Ammon's horn (tissue), 1 donor: ENCODE measurements at regions not wholly inside any gene's neighbourhood (a gene's known extent, or its start where the extent isn't known, plus 50 kb on each side); places are given as distances from the start of the nearest gene placed in this dataset.

ENCODE experiments used
- DNase-seq: peaks from one replicate; pipeline ENCODE4 v3.0.0-alpha.2; 2016; ENCODE audit warnings: low spot score

GRCh38 chr5:103375863-103376591, 117.5 kb downstream of the MACIR start:
- no peak for DNase-seq

GRCh38 chr5:103375350-103375749, 116.8 kb downstream of the MACIR start:
- DNase-seq = no peak

GRCh38 chr5:103374473-103374963, 116.0 kb downstream of the MACIR start:
- DNase-seq = no peak

GRCh38 chr5:103373597-103374472, 115.3 kb downstream of the MACIR start:
- peak; percentile 55 for DNase-seq

- peak; percentile 57 for DNase-seq
Measured at GRCh38 chr5:103371046-103371607, 112.6 kb downstream of the MACIR start.

GRCh38 chr5:103369125-103370120, 110.9 kb downstream of the MACIR start:
- no peak for DNase-seq

- DNase-seq = no peak
Measured at GRCh38 chr5:103367702-103368101, 109.1 kb downstream of the MACIR start.

- DNase-seq = no peak
Measured at GRCh38 chr5:103366918-103367549, 108.5 kb downstream of the MACIR start.

GRCh38 chr5:103364074-103364473, 105.5 kb downstream of the MACIR start:
- no peak for DNase-seq

GRCh38 chr5:103362211-103362610, 103.6 kb downstream of the MACIR start:
- DNase-seq = no peak

- no peak for DNase-seq
Measured at GRCh38 chr5:103360475-103360874, 101.9 kb downstream of the MACIR start.

GRCh38 chr5:103358305-103358995, 99.9 kb downstream of the MACIR start:
- no peak for DNase-seq

- no peak for DNase-seq
Measured at GRCh38 chr5:103357636-103358035, 99.1 kb downstream of the MACIR start.

GRCh38 chr5:103356350-103357091, 98.0 kb downstream of the MACIR start:
- DNase-seq = no peak

- DNase-seq = no peak
Measured at GRCh38 chr5:103355579-103355978, 97.0 kb downstream of the MACIR start.

- no peak for DNase-seq
Measured at GRCh38 chr5:103354446-103354845, 95.9 kb downstream of the MACIR start.

GRCh38 chr5:103353581-103353980, 95.0 kb downstream of the MACIR start:
- no peak for DNase-seq

GRCh38 chr5:103347716-103348423, 89.3 kb downstream of the MACIR start:
- DNase-seq = no peak

- no peak for DNase-seq
Measured at GRCh38 chr5:103346162-103346748, 87.7 kb downstream of the MACIR start.
